Thyroid gland (tissue), 4 donors: ENCODE measurements at regions not wholly inside any gene's neighbourhood (a gene's known extent, or its start where the extent isn't known, plus 50 kb on each side); places are given as distances from the start of the nearest gene placed in this dataset.
"Not testable (repeated sequence)": the region's sequence is repeated elsewhere in the genome, so short reads cannot be mapped to it uniquely, and the experiment has no call there.

ENCODE experiments used
- DNase-seq, 2 donors: peaks; one replicate each; pipeline ENCODE4 v3.0.0-alpha.2; 2019
- H3K27ac ChIP-seq, 3 donors: fragments of 200-600 bp; sonication (generic); 1 replicate in 2 of 3; 2 replicates in 1 of 3; pipeline ENCODE4 v1.5.1; 2016 to 2019; ENCODE audit warnings: mild to moderate bottlenecking in 1 of 3, moderate library complexity in 1 of 3
- H3K27me3 ChIP-seq: fragments of 200-600 bp; sonication (generic); one replicate; pipeline ENCODE4 v1.5.1; 2019
- H3K36me3 ChIP-seq, 2 donors: fragments of 200-600 bp; sonication (generic); one replicate each; pipeline ENCODE4 v1.5.1; 2016 to 2019
- H3K4me1 ChIP-seq, 2 donors: fragments of 200-600 bp; sonication (generic); one replicate each; pipeline ENCODE4 v1.5.1; 2017 to 2019
- H3K4me3 ChIP-seq, 3 donors: fragments of 200-600 bp; sonication (generic); replicated peaks in 1 of 3; 1 replicate in 2 of 3; 2 replicates in 1 of 3; pipeline ENCODE4 v1.5.1; 2016; ENCODE audit warnings: mild to moderate bottlenecking in 1 of 3
- H3K9me3 ChIP-seq: fragments of 200-600 bp; sonication (generic); one replicate; pipeline ENCODE4 v1.5.1; 2017
- CTCF ChIP-seq, 6 experiments: fragments of 200-600 bp in 3 of 6; fragments of 450-650 bp in 3 of 6; sonication (generic) in 3 of 6; IDR thresholded peaks; one replicate each; pipeline ENCODE4 v1.5.1; 2016 to 2019; ENCODE audit warnings: antibody characterized with exemption in 6 of 6, mild to moderate bottlenecking in 2 of 6, inconsistent platforms in 1 of 6, moderate library complexity in 1 of 6
- POLR2A ChIP-seq, 2 donors: fragments of 450-650 bp; IDR thresholded peaks; one replicate each; pipeline ENCODE4 v1.6.1; 2017; ENCODE audit warnings: antibody characterized with exemption in 2 of 2, mild to moderate bottlenecking in 2 of 2, moderate library complexity in 1 of 2
- WGBS, 2 donors: methylation state at CpG; one replicate each; pipeline ENCODE4 v1.1.5; 2017; 5-methylcytosine and 5-hydroxymethylcytosine counted together
- intact Hi-C: fragments of 100-400 bp; cut with DNase I; formaldehyde crosslinking; loops from one replicate; pipeline ENCODE4 v1.15.1; 2023

DNA sequence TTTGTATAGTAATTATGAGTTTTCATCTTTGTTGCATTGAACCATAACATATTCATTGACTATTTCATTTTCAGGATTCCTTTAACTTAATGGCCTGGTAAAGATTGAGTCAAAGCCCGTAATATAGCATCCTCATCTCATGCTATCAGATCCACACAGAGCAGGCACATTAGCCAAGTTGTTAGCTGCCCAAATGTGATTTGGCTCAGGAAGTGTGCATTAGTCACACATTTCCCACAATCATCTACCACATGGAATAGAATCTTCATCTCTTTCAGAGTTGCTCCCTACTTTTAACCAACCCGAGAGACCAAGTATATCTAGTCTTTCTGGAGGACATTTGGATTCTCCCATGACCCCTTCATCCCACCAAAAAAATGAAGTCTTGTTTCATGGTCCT is 481.0 kb upstream of the PTGER4 start:
- no peak overlapping the region for H3K27ac ChIP-seq
- H3K4me3 ChIP-seq, result no peak overlapping the region
- DNase-seq, result no peak
- H3K36me3 ChIP-seq, result no peaks in the 10 kb centered on the region
- TF ChIP-seq POLR2A (IDR thresholded peaks at IDR 0.05) (no peak), CTCF (IDR thresholded peaks at IDR 0.05) (no peak)
- no peaks in the 10 kb centered on the region for H3K27me3 ChIP-seq
- no peaks in the 10 kb centered on the region for H3K4me1 ChIP-seq
- H3K9me3 ChIP-seq, result no peaks in the 10 kb centered on the region
- intact Hi-C loops, result no loop called here
- 83 to 88% methylated on average over 2 of the region's 2 CpGs for WGBS, 2 donors

GRCh38 chr5:40195574-40195973 is 484.1 kb upstream of the PTGER4 start:
- H3K4me3 ChIP-seq, H3K27ac ChIP-seq, H3K9me3 ChIP-seq, H3K27me3 ChIP-seq, intact Hi-C loops, H3K4me1 ChIP-seq, DNase-seq, H3K36me3 ChIP-seq: not testable (repeated sequence)
- WGBS, 2 donors, result 95 to 98% methylated on average over 7 of the region's 7 CpGs

DNA sequence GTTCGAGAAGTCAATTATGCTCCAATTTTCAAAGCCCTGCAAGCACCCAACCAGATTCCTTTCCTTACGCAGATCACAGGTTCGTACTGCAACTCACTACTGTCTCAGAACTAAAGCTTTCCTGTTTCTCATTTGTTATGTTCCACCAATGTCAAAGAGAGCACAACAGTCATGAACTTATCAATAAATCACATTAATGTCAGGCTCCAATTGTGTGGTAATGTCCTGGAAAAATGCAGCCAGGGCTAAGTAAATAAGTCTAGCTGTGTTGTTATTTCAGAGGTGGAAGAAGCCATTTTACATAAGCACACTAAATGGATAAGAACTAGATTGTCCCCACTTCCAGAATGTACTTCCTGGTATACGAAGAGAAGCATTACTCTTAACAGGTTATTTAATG is 488.6 kb upstream of the PTGER4 start:
- intact Hi-C loops, result no loop called here
- Histone ChIP-seq H3K27me3 (no peaks in the 10 kb centered on the region), H3K4me1 (no peaks in the 10 kb centered on the region), H3K4me3 (no peak overlapping the region), H3K36me3 (no peaks in the 10 kb centered on the region), H3K27ac (no peak overlapping the region), H3K9me3 (no peaks in the 10 kb centered on the region)
- TF ChIP-seq POLR2A (IDR thresholded peaks at IDR 0.05), result no peak
- no peak for TF ChIP-seq CTCF (IDR thresholded peaks at IDR 0.05)
- WGBS, 2 donors, result 64 to 68% methylated on average over 4 of the region's 4 CpGs
- DNase-seq, result no peak

GRCh38 chr5:40172721-40173120 is 507.0 kb upstream of the PTGER4 start:
- Histone ChIP-seq H3K4me3 (no peak overlapping the region), H3K27me3 (no peaks in the 10 kb centered on the region), H3K36me3 (no peaks in the 10 kb centered on the region), H3K27ac (no peak overlapping the region), H3K4me1 (no peaks in the 10 kb centered on the region), H3K9me3 (no peaks in the 10 kb centered on the region)
- intact Hi-C loops, result no loop called here
- TF ChIP-seq CTCF (IDR thresholded peaks at IDR 0.05), result no peak
- TF ChIP-seq POLR2A (IDR thresholded peaks at IDR 0.05), result no peak
- no peak for DNase-seq

DNA sequence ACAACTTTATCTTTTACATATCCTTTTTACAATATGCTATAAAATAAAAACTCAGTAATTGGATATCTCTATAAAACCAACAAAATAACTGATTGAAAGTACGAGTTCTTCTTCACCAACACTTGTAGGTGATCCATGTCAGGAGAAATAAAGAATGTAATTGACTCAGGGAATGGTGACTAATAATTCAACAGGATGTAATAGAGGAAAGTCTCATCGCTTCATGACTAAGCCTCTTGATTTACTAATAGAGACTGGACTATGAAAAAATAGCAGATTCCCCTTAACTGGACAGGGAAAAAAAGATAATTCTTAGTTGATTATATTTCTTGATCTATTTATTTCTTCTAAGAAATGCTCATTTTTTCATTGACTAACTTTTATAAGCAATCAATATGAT is 507.7 kb upstream of the PTGER4 start:
- no peaks in the 10 kb centered on the region for H3K27me3 ChIP-seq
- TF ChIP-seq CTCF (IDR thresholded peaks at IDR 0.05) (no peak), POLR2A (IDR thresholded peaks at IDR 0.05) (no peak)
- intact Hi-C loops, result no loop called here
- no peak overlapping the region for H3K4me3 ChIP-seq
- 77 to 87% methylated on average over 2 of the region's 2 CpGs for WGBS, 2 donors
- no peaks in the 10 kb centered on the region for H3K4me1 ChIP-seq
- DNase-seq, result no peak
- no peaks in the 10 kb centered on the region for H3K36me3 ChIP-seq
- H3K9me3 ChIP-seq, result no peaks in the 10 kb centered on the region
- H3K27ac ChIP-seq, result no peak overlapping the region

- H3K9me3 ChIP-seq, result no peaks in the 10 kb centered on the region
- DNase-seq, result no peak
- H3K27ac ChIP-seq, result no peak overlapping the region
- no peak overlapping the region for H3K4me3 ChIP-seq
- TF ChIP-seq CTCF (IDR thresholded peaks at IDR 0.05), result no peak
- TF ChIP-seq POLR2A (IDR thresholded peaks at IDR 0.05), result no peak
- no peaks in the 10 kb centered on the region for H3K4me1 ChIP-seq
- intact Hi-C loops, result no loop called here
- no peaks in the 10 kb centered on the region for H3K36me3 ChIP-seq
- no peaks in the 10 kb centered on the region for H3K27me3 ChIP-seq
- 93 to 96% methylated on average over 3 of the region's 3 CpGs for WGBS, 2 donors
These were observed 512.4 kb upstream of the PTGER4 start for GRCh38 chr5:40167283-40167682.
